ENCODE measurements at regions not wholly inside any gene's neighbourhood (a gene's known extent, or its start where the extent isn't known, plus 50 kb on each side); places are given as distances from the start of the nearest gene placed in this dataset.
"Not testable (repeated sequence)": the region's sequence is repeated elsewhere in the genome, so short reads cannot be mapped to it uniquely, and the experiment has no call there.

DNA sequence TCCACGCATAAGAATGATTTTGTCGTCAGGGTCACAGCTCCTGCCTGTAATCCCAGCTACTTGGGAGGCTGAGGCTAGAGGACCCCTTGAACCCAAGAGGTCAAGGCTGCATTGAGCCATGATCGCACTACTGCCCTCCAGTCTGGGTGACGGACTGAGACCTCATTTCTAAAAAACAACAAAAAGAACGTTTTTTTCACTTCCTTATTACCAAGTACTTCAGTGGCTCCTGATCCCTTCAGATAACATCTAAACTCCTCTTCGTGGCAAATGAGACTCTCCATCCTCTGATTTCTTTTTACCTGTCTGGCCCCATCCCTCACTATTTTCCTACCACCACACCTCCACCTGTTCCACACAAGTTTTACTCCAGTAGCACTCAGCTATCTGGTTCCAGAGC is 105.4 kb upstream of the TLK1 start:
- H3K36me3 ChIP-seq = no peaks in the 10 kb centered on the region
- H3K4me3 ChIP-seq = no peak overlapping the region
- no peaks in the 10 kb centered on the region for H3K9me3 ChIP-seq
- no peak for DNase-seq
- no peaks in the 10 kb centered on the region for H3K27me3 ChIP-seq

DNA sequence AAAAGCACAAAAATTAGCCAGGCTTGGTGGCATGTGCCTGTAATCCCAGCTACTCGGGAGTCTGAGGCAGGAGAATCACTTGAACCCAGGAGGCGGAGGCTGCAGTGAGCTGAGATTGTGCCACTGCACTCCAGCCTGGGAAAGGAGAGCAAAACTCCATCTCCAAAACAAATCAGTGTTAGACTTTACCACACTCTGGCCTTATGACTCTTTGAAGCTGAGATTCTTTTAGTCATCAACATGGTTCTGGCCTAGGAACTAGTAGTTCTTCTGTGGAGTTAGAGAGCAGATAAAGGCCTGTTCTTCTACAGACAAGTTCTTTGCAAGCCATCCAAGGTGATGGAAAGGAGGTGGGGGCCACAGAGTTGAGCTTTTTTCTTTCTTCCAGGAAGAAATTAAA is 100.8 kb upstream of the TLK1 start:
- not testable (repeated sequence) for H3K4me3 ChIP-seq, DNase-seq, H3K36me3 ChIP-seq, H3K27me3 ChIP-seq, H3K9me3 ChIP-seq

DNA sequence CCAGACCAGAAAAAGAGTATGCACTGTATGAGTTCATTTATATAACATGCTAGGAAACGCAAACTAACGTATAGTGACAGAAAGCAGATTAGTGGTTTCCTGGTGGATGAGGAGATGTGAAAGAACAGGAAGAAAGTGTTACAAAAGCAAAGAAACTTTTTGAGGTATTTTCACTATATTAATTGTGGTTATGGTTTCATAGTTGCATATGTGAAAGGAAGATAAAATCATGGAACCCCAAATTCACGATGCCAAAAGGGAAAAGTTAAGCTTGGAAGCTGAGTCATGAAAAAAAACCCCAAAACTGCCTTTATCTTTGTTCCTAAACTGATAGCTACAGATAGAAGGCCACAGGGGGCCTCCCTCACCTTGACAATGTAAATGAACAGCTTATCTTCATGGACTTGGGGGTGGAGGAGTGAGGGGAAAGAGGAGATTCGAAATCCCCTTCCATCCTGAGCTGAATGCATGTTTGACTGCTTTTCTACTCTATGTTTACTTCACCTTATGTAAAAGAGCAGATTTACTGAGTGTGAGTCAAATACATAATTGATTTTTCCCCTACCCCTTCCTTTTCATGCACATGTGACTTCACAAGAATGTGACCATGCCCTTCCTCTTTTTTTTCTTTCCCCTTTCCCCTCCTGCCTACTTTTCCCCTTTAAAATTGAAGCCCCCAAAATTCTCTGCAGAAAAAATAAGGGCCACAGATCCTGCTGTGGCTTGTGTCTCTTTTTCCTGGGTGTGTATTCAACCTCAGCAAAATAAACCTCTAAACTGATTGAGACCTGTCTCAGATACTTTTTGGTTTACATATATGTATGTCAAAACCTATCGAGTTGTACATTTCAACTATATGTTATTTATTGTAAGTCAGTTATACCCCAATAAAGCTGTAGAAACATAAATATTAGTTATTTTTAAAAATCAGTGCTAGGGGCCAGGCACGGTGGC is 100.1 kb upstream of the TLK1 start:
- Histone ChIP-seq H3K27me3 (no peaks in the 10 kb centered on the region), H3K36me3 (no peaks in the 10 kb centered on the region), H3K4me3 (no peak overlapping the region), H3K9me3 (no peaks in the 10 kb centered on the region)
- DNase-seq = no peak

DNA sequence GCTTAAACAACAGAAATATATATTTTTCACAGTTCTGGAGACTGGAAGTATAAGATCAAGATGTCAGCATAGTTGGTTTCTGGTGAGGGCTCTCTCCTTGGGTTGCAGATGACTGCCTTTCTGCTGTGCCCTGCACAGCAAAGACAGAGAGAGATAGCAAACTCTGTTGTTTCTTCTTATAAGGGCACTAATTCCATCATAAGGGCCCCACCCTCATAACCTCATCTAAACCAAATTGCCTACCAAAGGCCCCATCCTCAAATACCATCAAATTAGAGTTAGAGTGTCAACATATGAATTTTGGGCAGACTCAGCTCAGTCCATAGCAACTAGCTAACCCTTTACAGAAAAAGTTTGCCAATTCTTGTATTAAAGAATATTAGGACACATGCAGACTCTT is 94.0 kb upstream of the TLK1 start:
- H3K9me3 ChIP-seq = no peaks in the 10 kb centered on the region
- H3K27me3 ChIP-seq = no peaks in the 10 kb centered on the region
- DNase-seq = no peak
- no peak overlapping the region for H3K4me3 ChIP-seq
- H3K36me3 ChIP-seq = no peaks in the 10 kb centered on the region

DNA sequence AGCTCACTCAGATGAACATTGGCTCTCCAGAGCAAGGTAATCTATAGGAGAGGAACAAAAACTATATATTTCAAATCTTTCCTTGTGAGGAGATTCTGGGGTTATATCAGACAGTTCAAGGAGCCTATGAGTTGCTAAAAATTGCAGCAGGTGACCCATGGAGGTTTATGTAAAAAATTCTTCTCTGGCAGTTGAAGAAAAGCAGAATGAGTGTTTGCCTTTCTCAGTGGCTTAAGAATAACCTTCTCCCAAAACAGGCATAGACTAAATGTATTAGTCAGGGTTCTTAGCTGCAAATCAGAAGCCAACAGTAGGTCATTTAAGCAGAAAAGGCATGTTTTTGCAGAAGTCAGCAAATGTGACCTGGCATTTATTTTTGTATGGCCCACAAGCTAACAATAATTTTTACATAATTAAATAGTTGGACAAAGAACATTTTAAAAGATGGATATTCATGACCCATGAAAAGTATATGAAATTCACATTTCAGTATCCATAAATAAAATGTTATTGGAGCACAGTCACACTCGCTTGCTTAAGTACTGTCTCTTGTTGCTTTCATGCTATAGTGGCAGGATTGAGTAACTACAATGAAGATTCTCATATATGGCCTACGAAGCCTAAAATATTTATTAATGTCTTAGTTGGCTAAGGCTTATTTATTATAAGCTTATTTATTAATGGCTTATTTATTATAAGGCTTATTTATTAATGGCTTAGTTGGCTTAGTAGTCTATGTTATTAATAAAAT is 93.4 kb upstream of the TLK1 start:
- Histone ChIP-seq H3K36me3 (no peaks in the 10 kb centered on the region), H3K27me3 (no peaks in the 10 kb centered on the region), H3K4me3 (no peak overlapping the region), H3K9me3 (no peaks in the 10 kb centered on the region)
- no peak for DNase-seq

DNA sequence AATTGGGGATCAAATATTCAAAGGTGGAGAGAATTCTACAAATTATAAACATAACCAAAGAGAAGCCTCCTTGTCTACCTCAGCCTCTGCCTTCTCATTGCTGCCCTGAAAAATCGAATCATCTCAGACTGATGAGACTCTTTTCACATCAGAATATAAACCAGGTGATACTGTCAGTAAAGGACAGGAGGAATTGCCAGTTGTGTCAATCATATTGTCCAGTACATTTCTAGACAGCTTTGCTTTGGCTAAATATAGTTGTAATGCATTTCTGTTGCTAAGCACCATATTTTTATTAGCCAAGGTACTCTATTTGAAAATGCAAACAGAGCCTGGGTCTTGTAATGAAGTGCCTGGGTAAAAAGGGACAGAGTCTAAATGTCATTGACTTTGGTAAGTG is 92.6 kb upstream of the TLK1 start:
- no peak overlapping the region for H3K4me3 ChIP-seq
- no peak for DNase-seq
- H3K9me3 ChIP-seq = no peaks in the 10 kb centered on the region
- no peaks in the 10 kb centered on the region for H3K36me3 ChIP-seq
- H3K27me3 ChIP-seq = no peaks in the 10 kb centered on the region

DNA sequence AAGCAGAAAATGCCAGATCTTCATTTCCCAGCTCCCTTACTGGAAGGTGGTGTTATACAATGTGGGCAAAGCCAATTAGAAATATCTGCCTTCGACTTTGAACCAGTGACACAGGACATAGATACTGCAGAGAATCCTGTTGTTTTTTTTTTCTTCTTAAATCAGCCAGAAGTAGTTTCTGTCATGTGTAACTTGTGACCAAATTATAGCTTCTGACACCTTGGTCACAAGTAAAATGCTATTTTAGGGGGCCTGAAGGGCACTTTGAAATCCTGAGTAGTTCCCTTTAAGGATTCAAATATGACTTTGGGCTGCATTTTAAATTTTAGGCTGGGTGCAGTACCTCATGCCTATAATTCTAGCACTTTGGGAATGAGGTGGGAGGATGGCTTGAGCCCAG is 89.0 kb upstream of the TLK1 start:
- Histone ChIP-seq H3K4me3 (no peak overlapping the region), H3K9me3 (peaks cover 3% of the 10 kb centered on the region; the same call in 1 of the 2 replicates), H3K27me3 (no peaks in the 10 kb centered on the region), H3K36me3 (no peaks in the 10 kb centered on the region)
- no peak for DNase-seq

DNA sequence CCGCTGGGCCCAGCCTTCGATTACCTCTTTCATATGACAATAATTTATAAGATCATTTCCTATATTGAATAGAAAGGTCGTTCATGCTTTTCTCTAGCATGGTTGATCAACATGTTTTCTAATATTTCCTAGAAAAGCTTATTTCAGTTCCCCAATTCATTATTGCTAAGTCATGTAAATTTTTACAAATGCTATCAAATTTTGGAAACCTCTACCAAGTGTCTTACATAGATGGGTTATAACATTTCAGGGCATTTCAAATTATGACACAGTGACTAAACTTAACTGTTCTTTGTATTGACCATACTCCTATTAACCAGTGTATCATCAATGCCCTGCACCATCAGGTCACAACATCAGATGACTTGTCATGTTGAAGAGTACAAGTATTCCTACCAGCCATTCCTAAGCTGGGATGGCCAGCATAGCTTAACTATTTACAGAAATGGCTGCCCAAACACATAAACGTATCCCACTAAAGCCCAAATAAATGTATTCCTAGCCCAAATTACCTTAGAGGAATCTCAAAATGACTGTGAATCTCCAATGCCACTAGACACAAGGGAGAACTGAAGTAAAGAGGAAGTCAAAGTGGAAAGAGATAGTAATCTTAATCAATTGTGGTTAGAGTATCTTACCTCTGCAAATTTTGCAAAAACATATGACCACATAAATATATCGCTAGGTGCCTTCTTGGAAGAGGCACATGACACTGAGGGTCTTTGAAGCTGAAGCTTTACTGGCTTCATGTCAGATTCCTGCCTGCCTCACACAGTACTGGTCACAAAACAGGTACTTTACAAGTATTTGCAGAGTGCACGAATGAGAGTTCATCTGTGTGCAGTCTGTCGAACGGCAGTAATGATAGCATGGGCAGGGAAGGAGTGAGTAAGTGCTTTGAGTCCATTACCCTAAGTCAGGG is 87.3 kb upstream of the TLK1 start:
- H3K9me3 ChIP-seq = peaks cover 5% of the 10 kb centered on the region; the same call in 1 of the 2 replicates
- H3K4me3 ChIP-seq = no peak overlapping the region
- no peaks in the 10 kb centered on the region for H3K27me3 ChIP-seq
- no peaks in the 10 kb centered on the region for H3K36me3 ChIP-seq
- no peak for DNase-seq

DNA sequence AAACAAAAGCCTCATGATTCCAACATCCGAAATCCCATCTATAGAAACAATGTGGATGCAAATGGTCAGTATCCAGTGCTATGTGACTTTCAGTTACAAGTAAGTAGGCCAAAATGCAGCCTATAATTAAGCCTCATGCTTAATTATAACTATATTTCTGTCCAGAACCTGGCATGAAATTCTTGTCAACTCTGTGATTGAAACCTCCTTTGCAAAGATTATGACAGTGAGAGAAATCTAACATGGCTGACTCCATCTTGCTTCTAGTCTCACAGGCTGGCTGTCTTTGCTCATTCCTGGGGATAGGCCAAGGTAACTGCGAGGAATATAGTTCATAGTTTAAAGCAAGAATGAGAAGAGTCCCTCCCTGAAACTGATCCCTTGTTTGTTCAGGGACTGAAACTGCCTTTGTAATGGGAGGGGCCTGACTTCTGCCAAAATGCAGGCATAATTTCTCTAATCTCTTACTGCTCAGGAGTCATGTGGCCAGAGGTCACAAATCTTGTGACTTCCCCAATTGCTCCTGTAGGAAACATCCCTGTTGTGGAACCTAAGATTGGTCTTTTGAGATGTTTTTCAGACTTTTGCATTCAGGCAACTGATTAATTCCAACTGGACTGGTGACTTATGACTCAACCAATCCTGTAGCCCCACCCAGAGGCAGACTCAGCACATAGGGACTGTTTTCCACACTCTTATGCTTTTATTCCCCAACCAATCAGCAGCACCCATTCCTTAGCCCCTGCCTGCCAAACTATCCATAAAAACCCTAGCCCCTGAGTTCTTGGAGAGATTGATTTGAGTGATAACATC is 84.5 kb upstream of the TLK1 start:
- no peaks in the 10 kb centered on the region for H3K27me3 ChIP-seq
- H3K9me3 ChIP-seq = peaks cover 5% of the 10 kb centered on the region; the same call in 1 of the 2 replicates
- H3K4me3 ChIP-seq = no peak overlapping the region
- H3K36me3 ChIP-seq = no peaks in the 10 kb centered on the region
- DNase-seq = peak; percentile 3

DNA sequence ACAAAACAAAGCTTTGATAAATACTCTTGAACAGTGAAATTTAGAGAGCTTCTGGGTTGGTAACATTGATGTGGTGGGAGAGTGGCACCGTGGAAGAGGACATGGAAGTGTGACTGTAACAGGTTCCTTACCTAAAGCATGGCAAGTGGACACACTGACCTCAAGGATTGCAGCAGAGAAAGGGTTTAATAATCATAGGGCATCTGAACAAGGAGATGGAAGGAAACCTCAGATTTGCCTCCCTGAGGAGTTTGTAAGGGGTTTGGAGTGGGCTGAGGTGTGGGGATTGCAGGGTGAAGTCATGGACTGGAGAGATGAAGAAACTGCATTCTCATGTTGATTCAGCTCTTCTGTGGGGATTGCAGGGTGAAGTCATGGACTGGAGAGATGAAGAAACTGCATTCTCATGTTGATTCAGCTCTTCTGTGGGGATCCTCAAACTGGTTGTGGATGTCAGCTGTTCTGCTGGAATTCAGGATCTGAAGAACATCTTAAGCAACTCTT is 83.8 kb upstream of the TLK1 start:
- no peak for DNase-seq
- Histone ChIP-seq H3K4me3 (no peak overlapping the region), H3K9me3 (peaks cover 5% of the 10 kb centered on the region; the same call in 1 of the 2 replicates), H3K36me3 (no peaks in the 10 kb centered on the region), H3K27me3 (no peaks in the 10 kb centered on the region)

DNA sequence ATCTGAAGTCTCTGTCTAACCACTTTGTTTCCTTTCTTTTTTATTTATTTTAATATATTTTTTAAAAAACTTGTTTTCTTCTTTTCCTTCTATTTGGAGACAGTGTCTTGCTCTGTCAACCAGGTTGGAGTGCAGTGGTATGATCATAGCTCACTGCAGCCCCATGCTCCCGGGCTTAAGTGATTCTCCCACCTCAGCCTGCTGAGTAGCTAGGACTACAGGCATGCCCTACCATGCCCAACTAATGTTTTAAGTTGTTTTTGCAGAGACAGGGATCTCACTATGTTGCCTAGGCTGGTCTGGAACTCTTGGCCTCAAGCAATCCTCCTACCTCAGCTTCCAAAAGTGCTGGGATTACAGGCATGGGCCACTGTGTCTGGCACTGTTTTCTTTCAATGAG is 81.1 kb upstream of the TLK1 start:
- Histone ChIP-seq H3K36me3 (no peaks in the 10 kb centered on the region), H3K9me3 (peaks cover 5% of the 10 kb centered on the region; the same call in 1 of the 2 replicates), H3K27me3 (no peaks in the 10 kb centered on the region), H3K4me3 (no peak overlapping the region)
- DNase-seq = no peak

DNA sequence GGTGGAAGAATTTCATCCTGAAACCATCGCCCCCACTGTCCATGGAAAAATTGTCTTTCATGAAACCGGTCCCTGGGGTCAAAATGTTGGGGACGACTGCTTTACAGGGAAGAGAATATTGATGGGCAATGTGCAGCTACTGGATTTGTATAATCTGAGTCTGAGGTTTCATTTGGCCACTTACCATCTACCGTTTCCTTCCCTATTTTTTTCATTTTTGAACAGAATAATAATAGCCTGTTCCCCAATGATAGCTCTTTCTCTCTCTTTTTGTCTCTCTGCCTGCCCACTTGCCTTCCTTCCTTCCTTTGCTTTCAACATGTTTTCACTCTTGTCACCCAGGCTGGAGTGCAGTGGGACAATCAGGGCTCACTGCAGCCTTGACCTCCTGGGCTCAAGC is 78.3 kb upstream of the TLK1 start:
- Histone ChIP-seq H3K4me3 (no peak overlapping the region), H3K36me3 (no peaks in the 10 kb centered on the region), H3K27me3 (no peaks in the 10 kb centered on the region), H3K9me3 (0 out of 2 replicates have a peak, but pooled peaks cover 2% of the 10 kb centered on the region)
- no peak for DNase-seq

DNA sequence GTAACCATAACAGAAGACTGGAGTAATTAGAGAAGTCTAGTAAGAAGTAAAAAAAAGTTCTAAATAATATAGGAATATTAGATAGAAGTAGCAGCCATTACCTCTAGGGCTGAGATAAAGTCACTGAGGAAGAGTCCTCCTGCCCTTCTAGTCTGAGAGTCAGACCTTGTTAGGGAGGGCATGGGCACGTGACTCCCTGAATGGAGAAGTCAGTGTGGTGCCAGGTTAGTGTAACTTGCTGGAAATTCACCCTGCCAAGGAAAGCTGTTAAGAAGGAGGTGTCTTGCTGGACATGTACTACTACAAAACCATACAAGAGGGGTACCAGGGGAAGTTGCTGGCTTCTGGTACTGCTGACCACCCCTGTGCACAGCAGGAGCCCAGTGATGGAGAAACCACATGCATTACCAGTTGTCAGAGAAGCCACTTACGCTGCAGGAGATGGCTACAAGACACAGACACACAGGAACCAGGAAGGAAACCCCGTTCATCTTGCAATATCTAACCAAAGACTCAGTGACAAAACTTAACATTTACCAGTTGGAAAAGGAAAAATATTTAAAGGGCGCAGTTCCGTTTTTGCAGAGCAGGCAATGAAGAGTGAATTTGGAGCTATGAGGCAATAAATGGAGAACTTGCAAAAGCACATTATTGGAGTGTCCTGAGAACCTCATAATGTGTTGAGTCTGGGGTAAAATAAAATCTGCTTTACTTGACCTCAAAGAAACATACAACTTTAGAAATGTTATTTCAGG is 77.2 kb upstream of the TLK1 start:
- DNase-seq = no peak
- no peak overlapping the region for H3K4me3 ChIP-seq
- no peaks in the 10 kb centered on the region for H3K27me3 ChIP-seq
- no peaks in the 10 kb centered on the region for H3K9me3 ChIP-seq
- H3K36me3 ChIP-seq = no peaks in the 10 kb centered on the region

DNA sequence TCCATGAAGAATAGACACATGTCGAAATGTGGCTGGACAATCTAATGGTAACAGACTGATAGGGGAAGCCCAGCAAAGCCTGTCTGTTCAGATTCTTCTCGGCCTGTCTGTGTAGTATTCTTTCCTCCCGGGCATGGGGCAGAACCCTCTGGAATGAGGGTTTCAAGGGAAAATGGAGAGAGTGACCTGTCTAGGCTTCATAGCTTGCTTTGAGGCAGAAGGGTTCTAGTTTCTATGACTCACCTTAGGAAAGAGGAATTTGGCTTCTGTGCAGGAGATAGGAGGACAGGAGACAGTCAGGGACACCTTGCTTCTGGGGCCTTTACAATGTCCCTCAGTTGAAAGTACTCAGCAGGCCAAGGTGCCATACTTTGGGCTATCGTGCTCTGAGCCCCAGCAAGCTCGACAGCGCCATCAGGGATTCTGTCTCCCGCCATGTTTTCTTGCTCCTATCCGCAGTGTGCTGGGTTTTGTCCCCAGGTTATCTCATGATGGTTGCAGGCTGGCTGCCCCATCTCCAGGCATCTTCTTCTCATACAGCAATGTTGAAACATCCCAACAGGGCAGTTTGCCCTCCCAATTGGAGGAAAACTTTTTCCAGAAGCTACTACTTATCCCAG is 74.7 kb upstream of the TLK1 start:
- Histone ChIP-seq H3K9me3 (no peaks in the 10 kb centered on the region), H3K27me3 (no peaks in the 10 kb centered on the region), H3K36me3 (no peaks in the 10 kb centered on the region), H3K4me3 (no peak overlapping the region)
- no peak for DNase-seq

DNA sequence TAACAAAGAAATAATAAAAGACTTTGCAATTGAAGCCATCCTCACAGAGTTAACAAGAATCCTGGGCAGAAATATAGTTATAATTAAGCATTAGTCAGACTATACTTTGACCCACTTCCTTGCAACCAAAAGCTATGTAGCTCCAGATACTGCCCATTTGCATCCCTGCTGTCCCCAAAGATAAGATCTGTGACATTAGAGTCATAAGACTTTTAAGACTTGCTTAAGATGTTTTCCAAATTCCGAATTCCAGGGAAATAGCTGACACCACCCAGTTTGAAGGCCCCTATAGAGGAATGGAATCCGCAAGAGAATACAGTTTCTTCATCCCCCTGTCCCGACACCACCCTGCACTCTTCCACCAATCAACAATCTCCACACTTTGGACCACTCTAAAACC is 69.5 kb upstream of the TLK1 start:
- no peak for DNase-seq
- Histone ChIP-seq H3K4me3 (no peak overlapping the region), H3K27me3 (no peaks in the 10 kb centered on the region), H3K36me3 (no peaks in the 10 kb centered on the region), H3K9me3 (no peaks in the 10 kb centered on the region)
